SKM-1 treated with dmso at 0.1 percent for 144 hours (cell line): ENCODE measurements at regions not wholly inside any gene's neighbourhood (a gene's known extent, or its start where the extent isn't known, plus 50 kb on each side); places are given as distances from the start of the nearest gene placed in this dataset.
"Not testable (repeated sequence)": the region's sequence is repeated elsewhere in the genome, so short reads cannot be mapped to it uniquely, and the experiment has no call there.

Experiments
- DNase-seq: peaks from one replicate; lab custom pipeline; 2025; ENCODE audit not compliant: unreplicated experiment; lab: John Stamatoyannopoulos, UW

DNA sequence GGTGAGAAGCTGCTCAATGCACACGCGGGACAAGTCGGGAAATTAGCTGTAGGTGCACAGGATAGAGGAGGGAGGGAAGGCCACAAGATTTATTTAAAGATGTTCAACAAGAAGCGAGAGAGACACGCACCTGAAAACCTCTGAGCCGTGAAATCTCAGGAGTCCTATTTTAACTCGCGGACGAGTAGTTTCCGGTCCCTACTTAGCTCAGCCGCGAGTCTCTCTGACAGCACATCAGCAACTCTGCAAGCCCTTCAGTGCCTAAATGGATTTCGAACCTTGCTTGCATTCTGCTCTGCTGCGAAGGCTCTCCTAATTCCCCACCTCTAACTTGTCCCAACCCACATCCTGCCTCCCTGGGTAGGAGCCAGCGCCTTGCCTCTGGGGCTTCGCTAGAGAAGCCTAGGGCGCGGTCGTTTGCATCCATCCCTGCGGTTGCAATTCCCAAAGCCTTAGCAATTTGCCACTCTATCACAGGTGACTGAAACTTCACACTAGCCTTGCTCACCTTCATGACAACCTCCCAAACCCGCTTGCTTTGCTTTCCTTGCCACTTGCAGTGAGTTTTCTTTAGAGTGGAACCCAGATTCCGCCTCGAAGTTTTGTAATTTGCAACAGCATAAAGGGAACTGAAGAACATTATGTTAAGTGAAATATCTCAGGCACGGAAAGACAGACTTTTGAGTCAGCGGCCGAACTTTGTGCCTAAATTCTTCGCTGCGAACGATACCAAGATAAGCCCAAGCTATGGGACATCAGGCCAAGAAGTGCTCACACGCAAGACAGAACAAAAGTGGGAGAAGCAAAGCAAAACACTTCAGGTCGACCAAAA, 202.8 kb downstream of the KDM5D start:
- DNase-seq, result no peak

DNA sequence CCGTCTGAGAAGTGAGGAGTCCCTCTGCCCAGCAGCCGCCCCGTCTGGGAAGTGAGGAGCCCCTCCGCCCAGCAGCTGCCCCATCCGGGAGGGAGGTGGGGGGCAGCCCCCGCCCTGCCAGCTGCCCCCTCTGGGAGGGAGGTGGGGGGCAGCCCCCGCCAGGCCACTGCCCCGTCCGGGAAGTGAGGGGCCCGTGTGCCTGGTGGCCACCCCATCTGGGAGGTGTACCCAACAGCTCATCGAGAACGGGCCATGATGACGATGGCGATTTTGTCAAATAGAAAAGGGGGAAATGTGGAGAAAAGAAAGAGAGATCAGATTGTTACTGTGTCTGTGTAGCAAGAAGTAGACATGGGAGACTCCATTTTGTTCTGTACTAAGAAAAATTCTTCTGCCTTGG, 208.8 kb downstream of the KDM5D start:
- DNase-seq, result not testable (repeated sequence)

DNA sequence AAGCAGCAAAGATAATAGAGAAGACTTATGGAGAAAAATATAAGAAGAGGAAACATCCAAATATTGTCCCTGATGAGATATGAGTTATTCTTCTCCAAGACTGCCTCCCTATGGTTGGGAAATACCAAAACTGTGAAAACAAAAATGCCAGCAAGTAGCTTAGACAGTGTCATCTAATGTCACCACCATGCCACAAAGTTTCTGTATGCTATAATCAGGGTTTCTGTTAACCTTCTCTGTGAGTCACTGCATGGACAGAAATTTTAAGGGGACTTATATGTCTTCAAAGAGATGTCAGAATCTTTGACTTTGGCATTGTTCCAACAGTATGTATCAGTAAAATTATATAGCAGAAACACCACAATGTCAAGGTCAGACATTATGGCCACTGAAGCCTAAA, 222.6 kb downstream of the KDM5D start:
- no peak for DNase-seq

DNA sequence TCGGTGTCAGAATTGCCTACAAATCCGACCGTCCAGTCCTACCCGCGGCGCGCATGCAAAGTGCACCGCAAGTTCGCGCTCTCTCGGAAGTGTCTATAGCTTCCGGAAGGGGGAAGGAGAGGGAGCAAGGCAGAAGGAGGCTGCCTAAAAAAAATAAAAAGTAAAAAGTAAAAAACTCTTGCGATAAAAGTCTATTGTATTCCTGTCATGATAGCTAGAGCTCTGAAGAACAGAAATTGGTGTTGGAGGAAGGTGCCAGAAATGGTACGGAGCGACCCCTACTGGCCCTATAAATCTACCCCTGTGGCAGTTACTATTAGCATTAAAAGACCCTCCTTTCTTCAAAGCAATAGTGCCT, 241.5 kb downstream of the KDM5D start:
- DNase-seq, result no peak

DNA sequence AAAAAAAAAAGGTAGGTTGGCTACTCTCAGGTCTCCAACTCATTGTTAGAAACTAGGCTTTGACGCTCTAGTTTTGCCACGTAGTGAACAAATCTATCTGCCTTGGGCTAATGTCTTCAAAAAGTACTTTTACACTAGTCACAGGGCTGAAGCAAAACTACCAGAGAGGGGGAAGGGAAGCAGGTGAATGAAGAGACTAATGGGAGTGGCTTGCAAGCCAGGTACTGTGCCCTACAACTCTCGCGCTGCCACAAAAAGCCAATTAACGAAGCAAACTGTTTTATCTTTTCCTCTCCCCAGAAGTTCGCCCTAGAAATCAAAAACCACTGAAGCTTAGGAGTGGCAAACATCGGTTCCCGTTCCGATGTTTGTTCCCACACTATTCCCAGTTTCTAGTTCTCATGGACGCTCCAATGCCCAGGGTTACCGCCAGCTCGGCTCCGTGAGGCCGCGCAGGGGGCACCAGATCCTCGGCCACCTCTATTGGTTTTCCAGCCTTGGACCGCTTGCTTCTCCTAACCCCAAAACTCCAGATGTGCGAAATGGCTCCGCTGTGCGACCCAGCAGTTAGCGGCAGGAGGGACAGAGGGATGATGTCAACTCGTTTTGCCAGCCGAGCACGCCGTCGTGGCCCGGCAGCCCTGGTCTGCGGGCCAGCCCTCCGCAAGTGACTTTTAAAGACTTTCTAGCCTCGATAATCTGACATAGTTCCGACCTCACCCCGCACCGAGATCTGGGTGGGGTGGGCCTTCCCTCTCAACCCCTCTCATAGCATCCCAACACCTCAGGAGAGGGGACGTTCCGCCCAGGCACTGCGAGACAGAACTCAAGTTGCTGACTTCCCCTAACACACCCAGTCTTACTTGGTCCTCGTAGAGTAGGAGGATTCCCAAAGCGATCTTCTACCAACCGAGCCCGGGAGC, 242.1 kb downstream of the KDM5D start:
- DNase-seq, result no peak

DNA sequence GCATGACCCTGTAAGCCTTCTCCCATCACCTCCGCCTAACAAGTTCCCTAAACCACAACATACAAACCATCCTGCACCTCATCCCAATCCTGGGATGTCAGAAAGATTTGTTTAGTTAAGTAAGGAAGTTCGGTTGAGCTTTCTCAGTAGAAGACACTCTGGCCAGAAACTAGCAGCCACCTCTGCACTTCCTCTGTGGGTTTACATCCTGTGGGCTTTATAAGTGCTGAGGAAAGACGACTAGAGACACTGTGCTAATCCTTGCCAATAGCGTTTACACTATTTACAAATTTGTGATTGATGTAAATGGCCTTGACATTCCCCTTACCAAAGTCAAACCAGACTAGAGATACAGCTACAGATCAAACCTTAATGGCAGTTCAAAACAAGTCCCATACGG, 246.0 kb downstream of the KDM5D start:
- DNase-seq, result no peak

DNA sequence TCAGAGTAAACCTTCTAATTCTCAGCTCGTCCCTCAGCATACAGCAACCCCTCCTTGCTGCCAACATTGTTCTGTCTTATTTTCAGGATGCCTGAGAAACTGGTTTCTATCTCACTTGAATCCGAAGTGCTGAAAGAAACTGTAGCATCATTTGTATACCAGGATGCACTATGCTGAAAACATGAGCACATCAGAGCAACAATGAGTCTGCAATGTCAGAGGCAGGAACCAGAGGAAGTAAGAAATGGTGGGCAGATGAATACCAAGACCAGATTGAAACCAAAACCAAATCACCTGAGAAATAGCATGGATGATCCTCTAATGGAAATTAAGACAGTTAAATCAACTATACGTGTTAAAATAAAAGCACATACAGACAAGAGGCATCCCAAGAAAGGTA, 257.0 kb downstream of the KDM5D start:
- DNase-seq, result no peak

DNA sequence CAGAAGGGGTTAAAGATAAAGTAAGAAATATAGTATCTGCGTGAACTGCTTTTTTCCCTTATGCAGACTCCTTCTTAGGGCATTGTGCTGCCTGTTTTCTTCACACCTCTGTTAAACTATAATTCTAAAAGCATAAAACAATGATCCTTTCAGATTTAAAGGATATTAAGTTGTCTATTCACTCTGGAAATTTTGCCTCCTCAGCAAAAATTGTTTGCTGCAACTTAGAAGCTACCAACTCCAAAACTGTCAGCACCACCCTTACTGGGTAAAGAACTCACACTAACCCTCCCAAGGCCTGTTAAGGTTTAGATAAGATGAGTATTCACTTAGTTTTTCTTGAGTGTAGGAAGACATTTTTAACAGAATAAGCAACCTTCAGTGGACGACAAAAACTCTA, 259.5 kb downstream of the KDM5D start:
- DNase-seq, result no peak

DNA sequence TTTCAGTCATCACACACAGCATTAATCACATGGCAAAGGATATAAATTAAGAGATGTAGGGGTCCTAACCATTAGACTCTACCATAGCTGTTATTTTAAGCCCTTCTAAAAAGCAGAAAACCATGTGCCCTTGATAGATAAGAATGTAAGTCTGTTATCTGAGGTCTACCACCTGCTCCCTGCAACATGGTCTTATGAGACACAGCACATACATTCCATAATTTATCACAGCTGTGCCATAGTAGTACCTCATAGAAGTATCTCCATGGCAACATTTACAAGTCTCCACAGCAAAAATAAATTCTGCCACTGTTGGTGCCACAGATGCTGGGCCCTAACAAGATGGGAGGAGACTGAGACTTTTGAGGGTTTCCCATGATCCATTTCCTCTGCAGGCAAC, 265.4 kb downstream of the KDM5D start:
- no peak for DNase-seq

DNA sequence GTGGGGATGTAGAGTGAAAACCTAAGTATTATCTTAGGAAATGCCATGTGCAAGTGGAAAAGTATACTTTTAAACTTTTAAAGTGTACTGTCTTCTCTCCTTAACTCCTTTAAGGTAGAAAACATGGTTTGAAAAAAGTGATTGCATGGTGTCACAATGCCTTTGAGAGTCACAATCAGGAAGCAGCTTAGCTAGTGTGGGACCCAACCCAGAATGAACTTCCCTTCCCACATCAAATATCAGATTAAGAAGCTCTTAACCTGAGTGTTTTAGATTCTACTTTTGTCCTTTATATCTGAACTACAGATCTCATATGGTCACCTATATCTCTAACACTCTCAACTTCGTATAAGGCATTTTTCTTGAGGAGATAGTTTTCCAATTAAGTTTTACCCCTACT, 266.6 kb downstream of the KDM5D start:
- no peak for DNase-seq

DNA sequence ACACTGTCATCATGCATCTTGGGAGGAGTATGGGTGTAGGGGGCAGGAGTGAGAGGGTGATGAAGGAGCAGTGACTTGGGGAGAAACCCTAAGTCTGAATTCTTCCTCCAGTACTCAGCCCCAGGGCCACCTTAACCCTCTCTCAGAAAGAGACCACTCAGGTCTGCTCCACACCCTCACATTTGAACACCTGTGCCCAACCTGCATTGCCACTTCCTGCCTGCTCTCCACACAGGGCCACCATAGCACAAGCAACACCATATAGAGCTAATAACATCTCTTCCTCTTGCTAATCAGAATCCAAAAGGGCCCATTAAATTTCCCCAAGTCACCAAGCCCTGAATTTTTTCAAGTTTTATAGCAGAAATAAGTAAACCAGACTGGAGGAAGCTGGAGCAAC, 278.7 kb downstream of the KDM5D start:
- DNase-seq, result no peak

DNA sequence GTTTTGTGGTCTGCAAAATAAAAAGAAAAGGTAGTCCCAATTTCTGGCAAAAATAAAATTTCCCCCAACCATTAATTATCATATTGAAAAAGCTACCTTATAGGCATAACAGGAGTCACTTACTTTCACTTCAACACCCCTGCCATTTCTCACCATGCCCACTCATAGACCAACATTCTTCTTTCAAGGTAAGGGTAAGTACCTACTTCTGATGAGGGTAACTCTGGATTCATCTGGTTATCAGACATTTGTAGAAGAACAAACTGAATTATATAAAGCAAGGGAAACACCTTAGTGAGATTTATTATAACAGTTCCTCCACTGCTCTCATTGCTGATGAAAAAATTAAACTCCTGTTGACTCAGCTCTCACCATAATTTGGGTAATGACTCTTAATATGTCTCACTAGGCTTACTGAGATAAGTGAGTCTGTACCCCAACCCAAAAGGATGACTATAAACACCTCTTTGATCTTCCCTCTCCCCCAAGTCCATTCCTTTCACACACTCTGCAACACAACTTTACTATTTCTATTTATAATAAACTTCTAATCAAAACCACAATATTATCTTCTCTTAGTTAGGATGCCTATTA, 287.6 kb downstream of the KDM5D start:
- no peak for DNase-seq

DNA sequence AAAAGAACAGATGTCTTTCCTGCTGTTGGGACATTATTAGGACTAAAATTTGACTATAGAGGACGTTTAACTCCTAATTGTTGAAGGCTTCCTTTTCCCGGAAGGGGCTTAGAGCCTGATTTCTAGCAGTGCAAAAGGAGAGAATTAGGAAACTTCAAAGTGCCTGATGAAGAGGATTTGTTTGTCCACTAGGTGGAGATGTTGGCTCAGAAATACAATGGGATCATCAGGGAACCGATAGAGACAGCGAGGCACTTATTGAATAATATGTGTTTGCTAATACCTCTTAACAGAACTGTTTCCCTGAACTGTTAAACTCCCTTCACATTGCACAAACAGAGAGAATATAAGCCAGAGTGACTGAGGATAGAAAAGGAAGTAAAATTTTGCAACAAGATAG, 311.5 kb downstream of the KDM5D start:
- peak; percentile 34 for DNase-seq

DNA sequence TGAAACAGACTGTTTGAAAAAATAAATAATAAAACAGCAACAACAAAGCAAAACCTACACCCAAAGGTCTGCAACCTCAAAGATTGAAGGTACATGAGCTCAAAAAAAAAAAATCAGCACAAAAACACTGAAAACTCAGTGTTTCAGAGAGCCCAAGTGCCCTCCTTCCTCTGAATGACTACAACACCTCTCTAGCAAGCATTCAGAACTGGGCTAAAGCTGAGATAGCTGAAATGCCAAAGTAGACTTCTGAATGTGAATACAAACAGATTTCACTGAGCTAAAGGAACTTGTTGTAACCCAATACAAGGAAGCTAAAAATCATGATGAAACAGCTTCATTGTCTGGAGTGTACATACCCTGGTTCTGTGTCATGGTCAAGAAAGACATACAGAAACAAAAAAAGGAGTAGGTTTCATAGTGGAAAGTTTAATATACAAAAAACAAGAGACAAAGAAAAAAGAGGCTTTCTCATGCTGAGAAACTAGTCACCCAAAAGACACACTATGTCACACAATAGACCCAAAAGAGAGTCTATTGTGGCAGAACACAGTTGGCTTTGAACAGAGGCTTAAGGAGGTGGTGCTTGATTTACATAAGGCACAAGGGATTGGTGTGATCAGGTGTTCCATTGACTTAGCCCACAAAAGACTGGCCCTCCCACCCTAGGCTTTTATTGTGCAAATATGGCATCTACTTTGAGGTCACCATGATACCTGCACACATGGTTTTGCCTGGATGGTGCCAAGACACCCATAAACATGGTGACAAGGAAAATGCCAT, 316.6 kb downstream of the KDM5D start:
- DNase-seq, result no peak

DNA sequence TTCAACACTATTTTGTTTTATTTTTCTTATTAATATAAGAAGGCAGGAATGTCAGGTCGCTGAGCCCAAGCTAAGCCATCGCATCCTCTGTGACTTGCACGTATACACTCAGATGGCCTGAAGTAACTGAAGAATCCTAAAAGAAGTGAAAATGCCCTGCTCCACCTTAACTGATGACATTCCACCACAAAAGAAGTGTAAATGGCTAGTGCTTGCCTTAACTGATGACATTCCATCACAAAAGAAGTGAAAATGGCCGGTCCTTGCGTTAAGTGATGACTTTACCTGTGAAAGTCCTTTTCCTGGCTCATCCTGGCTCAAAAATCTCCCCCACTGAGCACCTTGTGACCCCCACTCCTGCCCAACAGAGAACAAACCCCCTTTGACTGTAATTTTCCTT, 317.3 kb downstream of the KDM5D start:
- not testable (repeated sequence) for DNase-seq

DNA sequence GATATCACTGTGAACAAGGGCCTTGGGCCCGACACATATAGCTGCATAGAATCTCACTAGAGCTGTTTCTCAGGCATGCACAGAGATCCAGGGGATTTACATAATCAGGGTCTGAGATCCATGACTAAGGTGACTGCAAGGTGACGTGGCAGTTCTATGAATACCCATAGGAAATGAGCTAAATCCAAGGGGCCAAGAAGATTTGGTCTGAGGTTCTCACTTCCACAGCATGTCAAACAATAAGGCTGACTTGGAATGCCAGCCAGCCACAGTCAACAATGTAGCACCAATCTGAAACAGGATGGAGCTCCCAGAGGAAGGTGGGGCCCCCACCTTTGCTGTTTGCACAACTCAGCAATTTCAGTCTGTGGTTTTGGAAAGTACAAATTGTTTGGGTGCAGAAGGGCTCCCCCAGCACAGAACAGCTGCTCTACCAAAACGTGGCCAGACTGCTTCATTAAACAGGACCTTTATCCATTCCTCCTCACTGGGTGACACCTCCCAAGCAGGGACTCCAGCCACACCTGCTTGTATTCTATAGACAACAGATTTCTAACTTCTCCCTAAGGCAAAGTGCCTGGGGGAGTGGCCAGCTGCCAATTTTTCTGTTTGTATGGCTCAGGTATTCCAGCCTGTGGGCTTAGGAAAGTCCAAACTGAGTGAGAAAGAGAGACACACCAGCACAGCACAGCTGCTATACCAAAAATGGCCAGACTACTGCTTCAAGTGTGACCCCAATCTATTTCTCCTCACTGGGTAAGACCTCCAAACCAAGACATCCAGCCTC, 333.4 kb downstream of the KDM5D start:
- no peak for DNase-seq

DNA sequence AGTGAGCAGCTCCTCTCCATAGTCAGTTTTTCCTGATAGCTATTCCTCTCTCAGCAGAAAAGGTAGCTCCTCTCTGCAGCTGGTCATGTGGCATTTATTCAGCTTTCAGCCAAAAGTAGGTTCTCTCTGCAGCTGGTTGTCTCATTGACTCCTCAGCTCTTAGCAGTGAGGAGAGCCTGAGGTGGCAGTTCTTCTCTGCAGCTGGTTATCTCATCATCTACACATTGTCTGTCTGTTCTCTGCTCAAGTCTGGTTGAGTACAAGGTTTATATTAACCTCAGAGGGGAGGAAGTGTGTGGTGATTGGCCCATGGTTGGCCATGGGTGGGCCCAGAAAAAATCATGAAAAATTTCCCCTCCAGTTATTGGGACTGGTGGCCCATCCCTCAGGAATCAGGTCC, 338.3 kb downstream of the KDM5D start:
- no peak for DNase-seq

DNA sequence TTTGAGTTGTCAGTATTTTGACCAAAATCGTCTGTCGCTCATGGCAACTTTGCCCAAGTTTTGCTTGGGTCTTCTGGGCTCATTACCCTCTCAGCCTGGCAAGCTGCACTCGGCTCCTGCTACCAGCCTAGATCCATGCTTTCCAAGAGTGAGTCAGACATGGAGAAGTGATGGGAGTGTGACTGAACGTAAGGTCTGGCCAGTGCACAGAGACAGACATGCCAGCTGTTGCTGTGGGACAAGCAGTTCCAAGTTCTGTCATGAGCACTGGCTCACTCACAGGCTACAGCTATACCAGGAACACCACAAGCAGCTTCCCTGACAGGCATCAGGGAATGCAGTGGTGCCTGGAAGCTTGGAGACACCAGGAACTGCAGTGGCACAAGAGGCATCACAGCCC, 338.9 kb downstream of the KDM5D start:
- no peak for DNase-seq

DNA sequence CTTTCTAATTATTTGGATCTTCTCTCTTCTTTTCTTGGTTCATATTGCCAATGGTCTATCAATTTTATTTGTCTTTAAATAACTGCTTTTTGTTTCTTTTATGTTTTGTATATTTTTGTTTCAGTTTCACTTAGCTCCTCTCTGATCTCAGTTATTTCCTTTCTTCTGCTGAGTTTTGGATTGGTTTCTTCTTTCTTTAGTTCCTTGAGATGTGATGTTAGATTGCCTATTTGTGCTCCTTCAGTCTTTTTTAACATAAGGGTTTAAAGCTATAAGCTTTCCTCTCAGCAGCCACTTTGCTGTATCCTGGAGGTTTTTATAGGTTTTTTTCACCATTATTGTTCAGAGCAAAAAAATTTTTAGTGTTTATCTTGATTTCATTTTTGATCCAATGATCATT, 351.6 kb downstream of the KDM5D start:
- no peak for DNase-seq

DNA sequence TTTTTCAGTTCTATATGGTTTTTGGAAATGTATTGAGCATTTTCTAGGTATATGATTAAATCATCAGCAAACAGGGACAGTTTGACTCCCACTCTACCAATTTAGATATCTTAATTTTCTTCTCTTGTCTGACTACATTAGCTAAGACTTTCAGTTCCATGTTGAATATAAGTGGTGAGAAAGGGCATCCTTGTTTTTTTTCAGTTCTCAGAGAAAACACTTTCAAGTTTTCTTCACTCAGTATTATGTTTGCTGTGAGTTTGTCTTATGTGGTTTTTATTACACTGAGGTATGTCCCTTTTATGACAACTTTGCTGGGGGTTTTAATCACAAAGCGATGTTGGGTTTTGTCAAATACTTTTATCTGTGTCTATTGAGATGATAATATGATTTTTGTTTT, 352.6 kb downstream of the KDM5D start:
- no peak for DNase-seq
